Panc1 (cell line): ENCODE measurements at regions not wholly inside any gene's neighbourhood (a gene's known extent, or its start where the extent isn't known, plus 50 kb on each side); places are given as distances from the start of the nearest gene placed in this dataset.

ENCODE experiments used
- CTCF ChIP-seq: fragments of 450-650 bp; IDR thresholded peaks from 2 replicates; pipeline ENCODE4 v1.5.1; 2017; ENCODE audit warnings: mild to moderate bottlenecking
- POLR2AphosphoS5 ChIP-seq: IDR thresholded peaks from 2 replicates; pipeline ENCODE4 v1.6.1; 2012; ENCODE audit warnings: mild to moderate bottlenecking, low read depth, low read length, moderate library complexity
- REST ChIP-seq, 2 experiments: IDR thresholded peaks; 2 replicates each; pipeline ENCODE4 v1.6.1; 2011 to 2012; ENCODE audit warnings: low read depth in 2 of 2, control low read depth in 1 of 2, low read length in 1 of 2, mild to moderate bottlenecking in 1 of 2, moderate library complexity in 1 of 2; ENCODE audit not compliant: insufficient read depth in 1 of 2
- SIN3A ChIP-seq: IDR thresholded peaks from 2 replicates; pipeline ENCODE4 v1.6.1; 2012; ENCODE audit warnings: low read depth, mild to moderate bottlenecking, low read length, moderate library complexity, borderline replicate concordance; ENCODE audit not compliant: insufficient read depth
- TCF7L2 ChIP-seq: IDR thresholded peaks from 2 replicates; pipeline ENCODE4 v1.6.1; 2011; ENCODE audit warnings: mild to moderate bottlenecking, low read depth, low read length, inconsistent platforms

- TF ChIP-seq CTCF (no peak), REST (IDR thresholded peaks at IDR 0.05; ENCODE audit: insufficient read depth in 1 of 2, low read depth in 2 of 2, low read length in 1 of 2) (no peak), SIN3A (no peak), POLR2AphosphoS5 (no peak), TCF7L2 (no peak)
Observed at GRCh38 chr9:1532171-1532570, 482.0 kb downstream of the DMRT2 start.
